ENCODE measurements at regions not wholly inside any gene's neighbourhood (a gene's known extent, or its start where the extent isn't known, plus 50 kb on each side); places are given as distances from the start of the nearest gene placed in this dataset.

DNA sequence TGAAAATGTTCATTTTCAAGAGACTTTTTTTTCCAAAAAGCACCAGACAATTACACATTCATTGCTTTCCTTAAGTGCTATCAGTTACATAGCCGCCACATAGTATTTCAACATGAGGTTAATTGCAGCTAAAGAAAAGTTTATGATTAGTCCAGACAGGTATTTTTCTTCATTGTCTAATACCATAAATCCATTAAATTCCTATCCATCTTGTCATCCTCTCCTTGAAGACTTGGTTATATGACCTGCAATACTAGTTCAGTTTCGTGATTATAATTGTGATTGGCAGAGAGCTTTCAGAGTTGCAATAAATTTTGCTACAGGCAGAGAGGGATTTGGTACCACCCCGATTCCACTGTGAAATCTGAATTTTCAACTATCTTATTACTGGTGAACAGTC lies 437.7 kb downstream of the GPATCH2 start (continued):
- TF ChIP-seq, protein P1, sequence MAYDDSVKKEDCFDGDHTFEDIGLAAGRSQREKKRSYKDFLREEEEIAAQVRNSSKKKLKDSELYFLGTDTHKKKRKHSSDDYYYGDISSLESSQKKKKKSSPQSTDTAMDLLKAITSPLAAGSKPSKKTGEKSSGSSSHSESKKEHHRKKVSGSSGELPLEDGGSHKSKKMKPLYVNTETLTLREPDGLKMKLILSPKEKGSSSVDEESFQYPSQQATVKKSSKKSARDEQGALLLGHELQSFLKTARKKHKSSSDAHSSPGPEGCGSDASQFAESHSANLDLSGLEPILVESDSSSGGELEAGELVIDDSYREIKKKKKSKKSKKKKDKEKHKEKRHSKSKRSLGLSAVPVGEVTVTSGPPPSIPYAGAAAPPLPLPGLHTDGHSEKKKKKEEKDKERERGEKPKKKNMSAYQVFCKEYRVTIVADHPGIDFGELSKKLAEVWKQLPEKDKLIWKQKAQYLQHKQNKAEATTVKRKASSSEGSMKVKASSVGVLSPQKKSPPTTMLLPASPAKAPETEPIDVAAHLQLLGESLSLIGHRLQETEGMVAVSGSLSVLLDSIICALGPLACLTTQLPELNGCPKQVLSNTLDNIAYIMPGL (CRISPR knock-in tag; IDR thresholded peaks at IDR 0.05; ENCODE audit: borderline replicate concordance): no peak
- TF ChIP-seq CBX2 (IDR thresholded peaks at IDR 0.05; ENCODE audit: borderline replicate concordance, low read depth): no peak

DNA sequence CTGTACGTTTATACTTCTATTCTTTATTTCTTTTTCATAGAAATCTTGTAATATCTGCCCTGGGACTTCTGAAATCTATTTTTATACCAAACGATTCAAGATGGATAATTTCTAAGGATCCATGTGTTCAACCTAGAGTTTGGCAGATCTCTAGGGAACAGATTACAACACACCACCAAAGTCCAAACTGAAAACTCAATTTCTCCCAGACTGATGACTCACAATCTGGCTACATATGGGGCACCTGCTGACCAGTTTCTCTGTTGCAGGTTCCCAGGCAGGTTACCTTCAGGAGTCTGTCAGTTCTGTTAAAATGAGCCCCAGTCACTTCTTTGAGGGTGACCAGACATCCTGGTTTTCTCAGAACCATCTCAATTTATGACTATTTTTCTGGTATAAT lies 439.4 kb downstream of the GPATCH2 start:
- Histone ChIP-seq H3K4me2 (no peak overlapping the region), H3K27ac (no peak overlapping the region), H3K9me3 (no peaks in the 10 kb centered on the region), H3K4me1 (no peaks in the 10 kb centered on the region), H3K4me3 (no peak overlapping the region)
- no peak for TF ChIP-seq RNF2 (IDR thresholded peaks at IDR 0.05; ENCODE audit: borderline replicate concordance, low read depth)
- TF ChIP-seq POLR2A (IDR thresholded peaks at IDR 0.05; ENCODE audit: low read length): no peak
- no peak for TF ChIP-seq SMC3 (IDR thresholded peaks at IDR 0.05)
- TF ChIP-seq CBX2 (IDR thresholded peaks at IDR 0.05; ENCODE audit: borderline replicate concordance, low read depth): no peak
- TF ChIP-seq HDAC2 (IDR thresholded peaks at IDR 0.05): no peak
- no peak for TF ChIP-seq JUNB (IDR thresholded peaks at IDR 0.05)
- TF ChIP-seq, protein P2, sequence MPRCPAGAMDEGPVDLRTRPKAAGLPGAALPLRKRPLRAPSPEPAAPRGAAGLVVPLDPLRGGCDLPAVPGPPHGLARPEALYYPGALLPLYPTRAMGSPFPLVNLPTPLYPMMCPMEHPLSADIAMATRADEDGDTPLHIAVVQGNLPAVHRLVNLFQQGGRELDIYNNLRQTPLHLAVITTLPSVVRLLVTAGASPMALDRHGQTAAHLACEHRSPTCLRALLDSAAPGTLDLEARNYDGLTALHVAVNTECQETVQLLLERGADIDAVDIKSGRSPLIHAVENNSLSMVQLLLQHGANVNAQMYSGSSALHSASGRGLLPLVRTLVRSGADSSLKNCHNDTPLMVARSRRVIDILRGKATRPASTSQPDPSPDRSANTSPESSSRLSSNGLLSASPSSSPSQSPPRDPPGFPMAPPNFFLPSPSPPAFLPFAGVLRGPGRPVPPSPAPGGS (IDR thresholded peaks at IDR 0.05): no peak
- TF ChIP-seq CHD4 (IDR thresholded peaks at IDR 0.05; ENCODE audit: borderline replicate concordance): no peak
- TF ChIP-seq ZFP36 (IDR thresholded peaks at IDR 0.05; ENCODE audit: borderline replicate concordance, partially characterized antibody): no peak
- no peak for TF ChIP-seq KDM1A (IDR thresholded peaks at IDR 0.05; ENCODE audit: low read depth)
- TF ChIP-seq KDM5A (IDR thresholded peaks at IDR 0.05): no peak
- TF ChIP-seq NR3C1 (IDR thresholded peaks at IDR 0.05): no peak
- no peak for TF ChIP-seq EHMT2 (IDR thresholded peaks at IDR 0.05; ENCODE audit: low read depth)
- TF ChIP-seq, protein P3, sequence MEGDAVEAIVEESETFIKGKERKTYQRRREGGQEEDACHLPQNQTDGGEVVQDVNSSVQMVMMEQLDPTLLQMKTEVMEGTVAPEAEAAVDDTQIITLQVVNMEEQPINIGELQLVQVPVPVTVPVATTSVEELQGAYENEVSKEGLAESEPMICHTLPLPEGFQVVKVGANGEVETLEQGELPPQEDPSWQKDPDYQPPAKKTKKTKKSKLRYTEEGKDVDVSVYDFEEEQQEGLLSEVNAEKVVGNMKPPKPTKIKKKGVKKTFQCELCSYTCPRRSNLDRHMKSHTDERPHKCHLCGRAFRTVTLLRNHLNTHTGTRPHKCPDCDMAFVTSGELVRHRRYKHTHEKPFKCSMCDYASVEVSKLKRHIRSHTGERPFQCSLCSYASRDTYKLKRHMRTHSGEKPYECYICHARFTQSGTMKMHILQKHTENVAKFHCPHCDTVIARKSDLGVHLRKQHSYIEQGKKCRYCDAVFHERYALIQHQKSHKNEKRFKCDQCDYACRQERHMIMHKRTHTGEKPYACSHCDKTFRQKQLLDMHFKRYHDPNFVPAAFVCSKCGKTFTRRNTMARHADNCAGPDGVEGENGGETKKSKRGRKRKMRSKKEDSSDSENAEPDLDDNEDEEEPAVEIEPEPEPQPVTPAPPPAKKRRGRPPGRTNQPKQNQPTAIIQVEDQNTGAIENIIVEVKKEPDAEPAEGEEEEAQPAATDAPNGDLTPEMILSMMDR (IDR thresholded peaks at IDR 0.05): no peak
- TF ChIP-seq NPAS2 (CRISPR knock-in tag; IDR thresholded peaks at IDR 0.05; ENCODE audit: borderline replicate concordance): no peak
- no peak for TF ChIP-seq SREBF2 (IDR thresholded peaks at IDR 0.05)
- TF ChIP-seq ZSCAN20 (CRISPR knock-in tag; IDR thresholded peaks at IDR 0.05): no peak
- no peak for TF ChIP-seq NFE2L2 (conservative IDR thresholded peaks at IDR 0.05; ENCODE audit: low read length)
- TF ChIP-seq, protein P4, sequence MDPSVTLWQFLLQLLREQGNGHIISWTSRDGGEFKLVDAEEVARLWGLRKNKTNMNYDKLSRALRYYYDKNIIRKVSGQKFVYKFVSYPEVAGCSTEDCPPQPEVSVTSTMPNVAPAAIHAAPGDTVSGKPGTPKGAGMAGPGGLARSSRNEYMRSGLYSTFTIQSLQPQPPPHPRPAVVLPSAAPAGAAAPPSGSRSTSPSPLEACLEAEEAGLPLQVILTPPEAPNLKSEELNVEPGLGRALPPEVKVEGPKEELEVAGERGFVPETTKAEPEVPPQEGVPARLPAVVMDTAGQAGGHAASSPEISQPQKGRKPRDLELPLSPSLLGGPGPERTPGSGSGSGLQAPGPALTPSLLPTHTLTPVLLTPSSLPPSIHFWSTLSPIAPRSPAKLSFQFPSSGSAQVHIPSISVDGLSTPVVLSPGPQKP (IDR thresholded peaks at IDR 0.05; ENCODE audit: low read depth, low read length): no peak
- FAIRE-seq: no peak
- DNase-seq (ENCODE audit: low read depth in 1 of 2, low spot score in 1 of 2): no peak
- POLR2A ChIA-PET: no interaction called here
- 0% methylated on average over 2 of the region's 2 CpGs for WGBS (ENCODE audit: missing lambda C conversion rate)
- CTCF ChIA-PET: no interaction called here
- no peak for ATAC-seq

DNA sequence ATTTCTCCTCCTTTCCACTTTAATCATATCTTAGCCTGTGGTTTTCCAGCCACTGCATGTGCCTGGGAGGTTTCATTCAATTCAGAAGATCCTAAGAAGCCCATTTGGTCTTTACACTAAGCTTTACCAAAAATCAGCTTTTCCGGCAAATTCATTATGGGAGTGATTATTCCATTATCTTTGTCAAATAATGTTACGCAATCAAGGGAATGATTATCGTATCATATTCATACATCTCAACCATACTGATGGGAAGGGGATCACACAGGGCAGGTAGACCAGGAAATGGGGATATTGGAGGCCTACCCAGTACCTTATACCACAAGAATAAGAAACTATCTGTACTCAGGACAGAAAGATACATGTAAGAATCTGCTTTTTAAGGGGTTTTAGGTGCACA lies 440.5 kb downstream of the GPATCH2 start:
- ChIA-PET POLR2A (no interaction called here), CTCF (no interaction called here)
- Histone ChIP-seq H3K4me2 (no peak overlapping the region), H3K4me1 (no peaks in the 10 kb centered on the region), H3K9me3 (no peaks in the 10 kb centered on the region), H3K4me3 (no peak overlapping the region), H3K27ac (no peak overlapping the region)
- WGBS (ENCODE audit: missing lambda C conversion rate): 50% methylated on average over 3 of the region's 3 CpGs
- DNase-seq (ENCODE audit: low read depth in 1 of 2, low spot score in 1 of 2) (no peak), FAIRE-seq (no peak), ATAC-seq (no peak)
- TF ChIP-seq HEYL (CRISPR knock-in tag; IDR thresholded peaks at IDR 0.05) (no peak), JUNB (IDR thresholded peaks at IDR 0.05) (no peak), CEBPB (IDR thresholded peaks at IDR 0.05) (peak in 1 of 2 experiments; percentile 38; a peak in 1 of 4 replicates), TFCP2L1 (CRISPR knock-in tag; IDR thresholded peaks at IDR 0.05) (no peak)
- TF ChIP-seq, protein P5, sequence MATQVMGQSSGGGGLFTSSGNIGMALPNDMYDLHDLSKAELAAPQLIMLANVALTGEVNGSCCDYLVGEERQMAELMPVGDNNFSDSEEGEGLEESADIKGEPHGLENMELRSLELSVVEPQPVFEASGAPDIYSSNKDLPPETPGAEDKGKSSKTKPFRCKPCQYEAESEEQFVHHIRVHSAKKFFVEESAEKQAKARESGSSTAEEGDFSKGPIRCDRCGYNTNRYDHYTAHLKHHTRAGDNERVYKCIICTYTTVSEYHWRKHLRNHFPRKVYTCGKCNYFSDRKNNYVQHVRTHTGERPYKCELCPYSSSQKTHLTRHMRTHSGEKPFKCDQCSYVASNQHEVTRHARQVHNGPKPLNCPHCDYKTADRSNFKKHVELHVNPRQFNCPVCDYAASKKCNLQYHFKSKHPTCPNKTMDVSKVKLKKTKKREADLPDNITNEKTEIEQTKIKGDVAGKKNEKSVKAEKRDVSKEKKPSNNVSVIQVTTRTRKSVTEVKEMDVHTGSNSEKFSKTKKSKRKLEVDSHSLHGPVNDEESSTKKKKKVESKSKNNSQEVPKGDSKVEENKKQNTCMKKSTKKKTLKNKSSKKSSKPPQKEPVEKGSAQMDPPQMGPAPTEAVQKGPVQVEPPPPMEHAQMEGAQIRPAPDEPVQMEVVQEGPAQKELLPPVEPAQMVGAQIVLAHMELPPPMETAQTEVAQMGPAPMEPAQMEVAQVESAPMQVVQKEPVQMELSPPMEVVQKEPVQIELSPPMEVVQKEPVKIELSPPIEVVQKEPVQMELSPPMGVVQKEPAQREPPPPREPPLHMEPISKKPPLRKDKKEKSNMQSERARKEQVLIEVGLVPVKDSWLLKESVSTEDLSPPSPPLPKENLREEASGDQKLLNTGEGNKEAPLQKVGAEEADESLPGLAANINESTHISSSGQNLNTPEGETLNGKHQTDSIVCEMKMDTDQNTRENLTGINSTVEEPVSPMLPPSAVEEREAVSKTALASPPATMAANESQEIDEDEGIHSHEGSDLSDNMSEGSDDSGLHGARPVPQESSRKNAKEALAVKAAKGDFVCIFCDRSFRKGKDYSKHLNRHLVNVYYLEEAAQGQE (IDR thresholded peaks at IDR 0.05): no peak

Measured in A549 (cell line).